ENCODE measurements at regions not wholly inside any gene's neighbourhood (a gene's known extent, or its start where the extent isn't known, plus 50 kb on each side); places are given as distances from the start of the nearest gene placed in this dataset.

DNA sequence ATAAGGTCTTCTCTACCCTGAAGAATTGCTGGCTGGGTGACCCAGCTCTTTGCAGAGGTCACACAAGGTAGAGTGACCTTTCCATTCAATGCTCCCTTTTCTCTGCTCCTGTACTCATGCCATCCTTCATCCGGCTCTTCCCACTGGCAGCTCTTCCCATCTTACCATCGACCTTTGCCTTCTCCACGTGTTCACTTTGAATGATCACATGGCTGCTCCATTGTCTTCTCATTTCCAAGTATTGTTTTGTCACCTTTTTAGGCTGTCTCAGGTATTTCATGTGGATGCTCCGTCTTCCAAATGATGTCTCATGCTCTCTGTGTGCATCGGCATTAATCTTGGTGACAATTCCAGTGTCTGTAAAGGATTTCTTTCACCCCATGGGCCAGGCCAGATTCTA, 76.6 kb upstream of the ONECUT1 start:
- DNase-seq, result no peak
- Histone ChIP-seq H3K36me3 (no peaks in the 10 kb centered on the region), H3K9me3 (no peaks in the 10 kb centered on the region), H3K27ac (no peak overlapping the region), H3K4me1 (no peaks in the 10 kb centered on the region), H3K27me3 (no peaks in the 10 kb centered on the region), H3K4me3 (no peak overlapping the region)
- intact Hi-C loops (cut with DNase I; ENCODE audit: low total_unique reads), result no loop called here
- TF ChIP-seq, protein P1, sequence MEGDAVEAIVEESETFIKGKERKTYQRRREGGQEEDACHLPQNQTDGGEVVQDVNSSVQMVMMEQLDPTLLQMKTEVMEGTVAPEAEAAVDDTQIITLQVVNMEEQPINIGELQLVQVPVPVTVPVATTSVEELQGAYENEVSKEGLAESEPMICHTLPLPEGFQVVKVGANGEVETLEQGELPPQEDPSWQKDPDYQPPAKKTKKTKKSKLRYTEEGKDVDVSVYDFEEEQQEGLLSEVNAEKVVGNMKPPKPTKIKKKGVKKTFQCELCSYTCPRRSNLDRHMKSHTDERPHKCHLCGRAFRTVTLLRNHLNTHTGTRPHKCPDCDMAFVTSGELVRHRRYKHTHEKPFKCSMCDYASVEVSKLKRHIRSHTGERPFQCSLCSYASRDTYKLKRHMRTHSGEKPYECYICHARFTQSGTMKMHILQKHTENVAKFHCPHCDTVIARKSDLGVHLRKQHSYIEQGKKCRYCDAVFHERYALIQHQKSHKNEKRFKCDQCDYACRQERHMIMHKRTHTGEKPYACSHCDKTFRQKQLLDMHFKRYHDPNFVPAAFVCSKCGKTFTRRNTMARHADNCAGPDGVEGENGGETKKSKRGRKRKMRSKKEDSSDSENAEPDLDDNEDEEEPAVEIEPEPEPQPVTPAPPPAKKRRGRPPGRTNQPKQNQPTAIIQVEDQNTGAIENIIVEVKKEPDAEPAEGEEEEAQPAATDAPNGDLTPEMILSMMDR (IDR thresholded peaks at IDR 0.05), result no peak
- TF ChIP-seq POLR2A (IDR thresholded peaks at IDR 0.05), result no peak

DNA sequence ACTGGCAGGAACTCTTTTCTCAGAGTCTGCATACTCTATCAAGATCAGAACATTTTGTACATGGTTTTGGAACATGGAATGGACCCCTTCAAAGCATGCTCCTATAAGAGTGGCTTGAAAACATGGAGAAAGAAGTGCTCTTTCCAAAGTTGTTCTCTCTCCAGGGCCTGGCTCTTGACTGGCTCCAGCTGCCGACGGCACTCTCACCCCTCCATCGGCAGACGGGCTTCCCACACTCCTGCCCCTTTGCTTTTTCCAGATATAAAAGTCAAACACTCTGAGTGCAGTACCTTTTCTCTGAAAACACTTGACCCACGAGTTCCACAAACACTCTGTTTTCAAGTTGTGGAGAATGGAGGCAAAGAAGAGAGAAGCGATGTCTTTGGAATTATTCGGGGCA, 72.5 kb upstream of the ONECUT1 start:
- intact Hi-C loops (cut with DNase I; ENCODE audit: low total_unique reads), result no loop called here
- Histone ChIP-seq H3K4me1 (no peaks in the 10 kb centered on the region), H3K36me3 (no peaks in the 10 kb centered on the region), H3K27ac (no peak overlapping the region), H3K9me3 (no peaks in the 10 kb centered on the region), H3K27me3 (no peaks in the 10 kb centered on the region), H3K4me3 (no peak overlapping the region)
- DNase-seq, result no peak
- TF ChIP-seq POLR2A (IDR thresholded peaks at IDR 0.05), result no peak
- TF ChIP-seq, protein P1 (IDR thresholded peaks at IDR 0.05), result no peak

DNA sequence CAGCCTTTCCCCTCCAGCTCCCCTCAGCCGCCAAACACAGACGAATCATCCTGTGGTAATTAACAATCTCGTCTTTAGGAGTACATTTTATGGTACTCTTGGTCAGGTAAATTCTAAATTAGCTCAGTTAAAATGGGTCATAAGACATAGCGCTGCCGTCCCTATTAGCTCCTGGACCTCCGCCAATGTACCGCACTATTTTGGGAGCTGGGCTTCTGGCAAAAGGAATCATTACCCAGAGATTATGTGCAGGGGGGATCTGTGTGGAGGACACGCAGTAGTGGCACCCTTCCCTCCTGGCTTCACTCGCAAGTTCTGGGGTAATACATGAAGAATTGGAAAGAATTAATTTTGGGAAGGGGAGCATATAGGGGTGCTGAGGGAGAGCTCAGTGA, 68.6 kb upstream of the ONECUT1 start:
- DNase-seq, result no peak
- H3K36me3 ChIP-seq, result no peaks in the 10 kb centered on the region
- no peak overlapping the region for H3K4me3 ChIP-seq
- TF ChIP-seq, protein P1 (IDR thresholded peaks at IDR 0.05), result no peak
- no peak for TF ChIP-seq POLR2A (IDR thresholded peaks at IDR 0.05)
- no peaks in the 10 kb centered on the region for H3K4me1 ChIP-seq
- H3K27me3 ChIP-seq, result no peaks in the 10 kb centered on the region
- H3K27ac ChIP-seq, result no peak overlapping the region
- H3K9me3 ChIP-seq, result no peaks in the 10 kb centered on the region
- intact Hi-C loops (cut with DNase I; ENCODE audit: low total_unique reads), result no loop called here

DNA sequence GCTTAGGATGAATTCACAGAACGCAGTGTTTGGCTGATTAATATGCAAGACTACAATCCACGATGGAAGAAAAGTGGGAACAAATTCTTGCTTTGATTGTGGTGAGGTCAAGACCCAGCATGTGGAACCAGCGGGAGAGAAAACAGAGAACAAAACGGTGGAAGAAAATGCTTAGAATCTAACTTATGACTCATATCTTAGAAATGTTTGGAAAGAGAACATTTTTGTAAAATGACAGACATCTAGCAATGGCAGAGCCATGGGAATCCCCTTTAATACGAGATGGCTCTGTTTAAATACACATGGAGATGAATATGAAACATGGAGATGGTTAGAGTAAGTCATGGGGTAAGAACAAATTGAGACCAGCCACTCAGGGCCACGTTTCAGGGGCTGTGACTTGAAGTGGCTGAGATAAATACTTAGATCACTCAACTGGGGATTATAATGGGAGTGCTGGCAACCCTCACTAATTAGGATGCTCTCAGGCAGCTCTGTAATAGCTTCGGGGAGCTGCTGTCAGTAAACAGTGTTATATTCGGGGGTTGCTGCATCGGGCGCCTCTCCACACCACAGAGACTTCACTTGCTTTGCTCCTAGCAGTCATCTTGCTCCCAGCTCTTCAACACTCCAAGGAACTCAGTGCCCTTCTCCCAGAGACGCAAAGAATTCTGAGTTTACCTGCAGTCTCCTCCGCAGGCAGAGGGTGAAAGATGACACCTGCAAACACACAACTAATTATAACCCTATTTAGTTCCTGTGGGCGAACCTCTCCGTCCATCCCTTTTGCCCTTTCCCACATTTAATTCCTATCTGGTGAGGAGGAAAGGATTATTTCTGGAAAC, 68.0 kb upstream of the ONECUT1 start:
- H3K27ac ChIP-seq, result no peak overlapping the region
- no peaks in the 10 kb centered on the region for H3K4me1 ChIP-seq
- DNase-seq, result no peak
- no peaks in the 10 kb centered on the region for H3K9me3 ChIP-seq
- H3K36me3 ChIP-seq, result no peaks in the 10 kb centered on the region
- H3K27me3 ChIP-seq, result no peaks in the 10 kb centered on the region
- intact Hi-C loops (cut with DNase I; ENCODE audit: low total_unique reads), result no loop called here
- no peak overlapping the region for H3K4me3 ChIP-seq
- TF ChIP-seq POLR2A (IDR thresholded peaks at IDR 0.05), result no peak
- TF ChIP-seq, protein P1 (IDR thresholded peaks at IDR 0.05), result no peak

DNA sequence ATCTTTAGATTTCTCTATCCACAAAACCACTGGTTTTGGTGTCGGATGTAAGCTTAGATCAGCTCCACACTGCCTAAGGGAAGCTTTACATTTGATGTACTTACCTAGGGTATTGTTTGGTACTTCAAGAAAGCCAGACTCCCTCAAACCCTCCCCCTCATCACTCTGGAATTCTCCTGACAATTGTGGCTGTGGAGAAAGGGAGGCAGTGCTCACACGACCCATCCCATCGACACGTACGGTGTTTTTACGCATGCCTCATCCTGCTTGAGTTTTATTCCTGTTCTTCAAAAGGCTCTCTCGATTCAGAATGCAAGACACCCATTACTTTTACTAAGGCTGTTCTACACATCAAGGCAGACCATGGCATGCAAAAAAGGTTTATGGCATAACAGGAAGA, 67.3 kb upstream of the ONECUT1 start:
- Histone ChIP-seq H3K4me1 (no peaks in the 10 kb centered on the region), H3K4me3 (no peak overlapping the region), H3K27me3 (no peaks in the 10 kb centered on the region), H3K36me3 (no peaks in the 10 kb centered on the region), H3K27ac (no peak overlapping the region), H3K9me3 (no peaks in the 10 kb centered on the region)
- TF ChIP-seq, protein P1 (IDR thresholded peaks at IDR 0.05), result no peak
- TF ChIP-seq POLR2A (IDR thresholded peaks at IDR 0.05), result no peak
- intact Hi-C loops (cut with DNase I; ENCODE audit: low total_unique reads), result no loop called here
- no peak for DNase-seq

Measured in uterus (tissue), 3 donors.